ENCODE measurements at regions not wholly inside any gene's neighbourhood (a gene's known extent, or its start where the extent isn't known, plus 50 kb on each side); places are given as distances from the start of the nearest gene placed in this dataset.
A peak's percentile ranks its signal among the peaks of the same experiment; 100 is the strongest.

- TF ChIP-seq, protein P1, sequence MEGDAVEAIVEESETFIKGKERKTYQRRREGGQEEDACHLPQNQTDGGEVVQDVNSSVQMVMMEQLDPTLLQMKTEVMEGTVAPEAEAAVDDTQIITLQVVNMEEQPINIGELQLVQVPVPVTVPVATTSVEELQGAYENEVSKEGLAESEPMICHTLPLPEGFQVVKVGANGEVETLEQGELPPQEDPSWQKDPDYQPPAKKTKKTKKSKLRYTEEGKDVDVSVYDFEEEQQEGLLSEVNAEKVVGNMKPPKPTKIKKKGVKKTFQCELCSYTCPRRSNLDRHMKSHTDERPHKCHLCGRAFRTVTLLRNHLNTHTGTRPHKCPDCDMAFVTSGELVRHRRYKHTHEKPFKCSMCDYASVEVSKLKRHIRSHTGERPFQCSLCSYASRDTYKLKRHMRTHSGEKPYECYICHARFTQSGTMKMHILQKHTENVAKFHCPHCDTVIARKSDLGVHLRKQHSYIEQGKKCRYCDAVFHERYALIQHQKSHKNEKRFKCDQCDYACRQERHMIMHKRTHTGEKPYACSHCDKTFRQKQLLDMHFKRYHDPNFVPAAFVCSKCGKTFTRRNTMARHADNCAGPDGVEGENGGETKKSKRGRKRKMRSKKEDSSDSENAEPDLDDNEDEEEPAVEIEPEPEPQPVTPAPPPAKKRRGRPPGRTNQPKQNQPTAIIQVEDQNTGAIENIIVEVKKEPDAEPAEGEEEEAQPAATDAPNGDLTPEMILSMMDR (IDR thresholded peaks at IDR 0.05) = no peak
- intact Hi-C loops (cut with DNase I, micrococcal nuclease) = no loop called here
- no peaks in the 10 kb centered on the region for H3K36me3 ChIP-seq (ENCODE audit: low read depth)
- ATAC-seq (no peak), DNase-seq (no peak)
- H3K4me3 ChIP-seq = no peak overlapping the region
- H3K4me1 ChIP-seq (ENCODE audit: low read depth) = no peaks in the 10 kb centered on the region
- no peaks in the 10 kb centered on the region for H3K9me3 ChIP-seq
Measured at GRCh38 chr6:138640028-138640427, 133.5 kb upstream of the CCDC28A start.

GRCh38 chr6:138643210-138643609 is 130.4 kb upstream of the CCDC28A start:
- peak; percentile 40 for ATAC-seq
- intact Hi-C loops (cut with DNase I, micrococcal nuclease) = no loop called here
- DNase-seq = no peak
- TF ChIP-seq, protein P1 (IDR thresholded peaks at IDR 0.05) = no peak
- Histone ChIP-seq H3K9me3 (no peaks in the 10 kb centered on the region), H3K4me1 (ENCODE audit: low read depth) (no peaks in the 10 kb centered on the region), H3K4me3 (no peak overlapping the region), H3K36me3 (ENCODE audit: low read depth) (no peaks in the 10 kb centered on the region)

DNA sequence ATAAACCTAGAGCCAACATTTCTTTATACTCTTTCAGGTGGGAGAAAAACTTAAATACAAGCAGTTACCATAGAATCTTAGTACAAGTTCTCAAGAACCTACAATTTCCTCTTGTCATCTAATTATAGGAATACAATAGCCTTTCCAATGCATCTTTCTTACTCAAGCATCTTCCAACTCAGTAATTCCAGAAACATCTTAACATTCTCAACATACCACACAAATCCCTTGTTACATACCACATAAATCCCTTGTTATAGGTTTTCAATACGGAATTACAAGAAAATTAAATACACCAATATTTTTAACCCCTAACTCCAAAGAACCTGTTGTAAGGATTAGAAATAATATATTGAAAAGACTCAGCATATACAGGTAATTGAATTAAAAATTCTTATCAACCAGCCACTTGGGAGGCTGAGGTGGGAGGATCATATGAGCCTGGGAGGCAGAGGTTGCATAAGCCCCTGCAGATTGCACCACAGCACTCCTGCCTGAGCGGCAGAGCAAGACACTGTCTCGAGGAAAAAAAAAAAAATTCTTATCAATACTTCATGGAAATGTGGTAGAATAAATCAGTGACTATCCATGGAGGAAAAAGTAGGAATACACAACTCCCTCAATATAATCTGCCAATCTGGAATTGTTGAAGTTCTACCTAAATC is 127.5 kb upstream of the CCDC28A start:
- H3K4me1 ChIP-seq (ENCODE audit: low read depth) = no peaks in the 10 kb centered on the region
- ATAC-seq (no peak), DNase-seq (no peak)
- TF ChIP-seq, protein P1 (IDR thresholded peaks at IDR 0.05) = no peak
- intact Hi-C loops (cut with DNase I, micrococcal nuclease) = no loop called here
- H3K9me3 ChIP-seq = no peaks in the 10 kb centered on the region
- no peak overlapping the region for H3K4me3 ChIP-seq
- H3K36me3 ChIP-seq (ENCODE audit: low read depth) = no peaks in the 10 kb centered on the region

- H3K9me3 ChIP-seq = no peaks in the 10 kb centered on the region
- ATAC-seq (no peak), DNase-seq (no peak)
- no peaks in the 10 kb centered on the region for H3K4me1 ChIP-seq (ENCODE audit: low read depth)
- no peak overlapping the region for H3K4me3 ChIP-seq
- intact Hi-C loops (cut with DNase I, micrococcal nuclease) = no loop called here
- H3K36me3 ChIP-seq (ENCODE audit: low read depth) = no peaks in the 10 kb centered on the region
- TF ChIP-seq, protein P1 (IDR thresholded peaks at IDR 0.05) = no peak
Measured at GRCh38 chr6:138647006-138647405, 126.6 kb upstream of the CCDC28A start.

DNA sequence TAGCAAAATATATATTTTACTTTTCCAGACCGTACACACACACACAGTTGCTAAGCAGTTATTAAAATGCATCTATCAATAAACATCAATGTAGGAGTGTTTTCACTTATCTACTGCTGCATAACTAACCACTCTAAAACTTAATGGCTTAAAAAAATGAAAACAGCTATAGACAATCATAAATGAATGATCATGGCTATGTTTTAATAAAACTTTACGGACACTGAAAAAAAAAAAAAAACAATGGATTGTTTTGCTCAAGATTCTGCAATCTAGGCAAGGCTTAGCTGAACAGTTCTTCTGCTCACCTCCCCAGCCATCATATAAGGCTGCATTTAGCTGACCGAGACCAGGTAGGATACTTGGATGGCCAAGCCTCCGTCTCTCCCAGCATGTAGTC is 125.4 kb upstream of the CCDC28A start:
- Histone ChIP-seq H3K9me3 (no peaks in the 10 kb centered on the region), H3K4me1 (ENCODE audit: low read depth) (no peaks in the 10 kb centered on the region), H3K36me3 (ENCODE audit: low read depth) (no peaks in the 10 kb centered on the region), H3K4me3 (no peak overlapping the region)
- DNase-seq = no peak
- ATAC-seq = no peak
- intact Hi-C loops (cut with DNase I, micrococcal nuclease) = no loop called here
- TF ChIP-seq, protein P1 (IDR thresholded peaks at IDR 0.05) = no peak

DNA sequence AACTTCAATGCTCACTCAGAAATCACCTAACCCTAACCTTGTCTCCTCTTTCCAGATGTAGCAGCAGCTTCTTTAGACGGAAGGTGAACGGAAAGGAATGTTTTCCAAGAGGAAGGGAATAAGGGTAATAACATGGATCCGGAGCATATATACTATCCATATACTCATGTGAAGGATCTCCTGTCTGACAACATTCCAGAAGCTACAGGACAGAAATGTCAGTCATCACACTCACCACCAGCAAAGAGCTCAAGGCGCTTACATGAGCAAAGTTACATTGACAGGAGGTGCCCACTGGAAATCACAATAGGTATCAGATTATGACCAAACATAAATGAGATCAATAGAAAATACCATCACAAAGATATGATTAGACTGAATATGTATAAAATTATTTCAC is 122.1 kb upstream of the CCDC28A start:
- Histone ChIP-seq H3K4me3 (no peak overlapping the region), H3K4me1 (ENCODE audit: low read depth) (no peaks in the 10 kb centered on the region), H3K36me3 (ENCODE audit: low read depth) (no peaks in the 10 kb centered on the region), H3K9me3 (no peaks in the 10 kb centered on the region)
- DNase-seq = no peak
- no peak for ATAC-seq
- TF ChIP-seq, protein P1 (IDR thresholded peaks at IDR 0.05) = no peak
- intact Hi-C loops (cut with DNase I, micrococcal nuclease) = no loop called here

All from mucosa of descending colon (tissue), 3 donors.